ENCODE measurements at regions not wholly inside any gene's neighbourhood (a gene's known extent, or its start where the extent isn't known, plus 50 kb on each side); places are given as distances from the start of the nearest gene placed in this dataset.

- ATAC-seq: no peak
Measured at GRCh38 chr16:26295625-26296304, 604.0 kb downstream of the HS3ST4 start.

GRCh38 chr16:26301516-26301915 is 609.8 kb downstream of the HS3ST4 start:
- ATAC-seq: no peak

- no peak for ATAC-seq
Measured at GRCh38 chr16:26316683-26317464, 625.1 kb downstream of the HS3ST4 start.

DNA sequence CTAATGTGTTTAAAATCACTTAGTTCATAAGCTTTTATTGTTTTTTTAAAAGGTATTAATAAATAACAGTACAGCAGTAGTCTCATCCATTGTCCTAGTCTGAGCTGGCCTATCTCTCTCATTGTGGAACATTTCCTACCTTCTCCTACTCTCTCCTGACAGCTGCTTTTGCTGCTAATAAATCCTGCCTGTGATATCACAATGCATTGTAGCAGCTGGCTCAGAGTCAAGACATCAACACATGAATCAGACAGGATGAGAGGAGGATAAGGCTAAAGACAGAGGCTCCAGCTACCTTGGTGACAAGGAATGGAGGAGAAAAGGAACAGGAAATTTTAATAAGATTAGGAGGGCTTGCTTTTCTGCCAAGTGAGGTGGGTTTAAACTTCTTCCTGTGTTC is 626.1 kb downstream of the HS3ST4 start:
- ATAC-seq: no peak

DNA sequence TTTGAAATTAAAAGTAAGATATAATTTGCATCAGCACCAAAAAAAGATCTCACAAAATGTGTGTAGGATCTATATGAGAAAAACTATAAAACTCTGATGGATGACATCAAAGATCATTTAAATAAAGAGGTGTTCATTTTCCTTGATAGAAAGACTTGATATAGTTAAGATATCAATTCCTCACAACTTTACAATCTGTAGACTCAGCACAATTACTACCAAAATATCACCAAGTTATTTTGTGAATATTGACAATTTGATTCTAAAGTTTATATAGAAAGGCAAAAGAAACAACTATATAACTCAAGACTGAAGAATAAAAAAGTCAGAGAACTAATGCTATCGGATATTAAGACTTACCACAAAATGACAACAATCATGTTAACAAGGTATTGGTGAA is 638.9 kb downstream of the HS3ST4 start:
- ATAC-seq: no peak

- ATAC-seq: no peak
Measured at GRCh38 chr16:26334218-26335111, 642.7 kb downstream of the HS3ST4 start.

DNA sequence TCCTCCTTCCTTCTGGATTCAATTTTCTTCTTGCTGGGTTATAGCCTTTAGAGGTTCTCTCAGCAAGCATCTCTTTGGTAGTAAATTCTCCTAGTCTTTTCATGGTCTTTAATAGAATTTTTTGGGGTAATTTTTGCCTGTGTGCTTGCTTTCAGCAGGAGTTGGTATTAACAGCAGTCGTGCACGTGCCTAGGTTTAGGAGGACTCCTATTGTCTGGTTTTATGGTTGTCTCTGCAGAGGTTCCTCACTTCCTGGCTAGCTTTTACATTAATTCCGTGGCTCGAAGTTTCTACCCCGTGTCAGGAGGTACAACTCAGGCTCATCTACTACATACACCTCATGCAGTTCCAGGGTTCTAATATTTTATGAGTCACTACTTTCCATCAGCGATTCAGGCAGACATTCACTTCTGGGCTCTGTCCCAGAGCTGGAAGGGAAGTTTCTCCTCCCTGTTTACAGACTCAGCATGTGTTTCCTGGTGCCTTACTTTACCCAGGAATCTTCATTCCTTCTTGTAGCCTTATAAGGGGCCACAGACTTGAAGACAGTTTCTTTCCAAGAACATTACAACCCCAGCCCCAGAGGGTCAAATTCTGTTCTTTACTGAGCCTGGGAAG is 643.6 kb downstream of the HS3ST4 start:
- no peak for ATAC-seq

- no peak for ATAC-seq
Measured at GRCh38 chr16:26342621-26343020, 650.9 kb downstream of the HS3ST4 start.

GRCh38 chr16:26344240-26344776 is 652.5 kb downstream of the HS3ST4 start:
- no peak for ATAC-seq

GRCh38 chr16:26344976-26345375 is 653.2 kb downstream of the HS3ST4 start:
- no peak for ATAC-seq

GRCh38 chr16:26345966-26346365 is 654.2 kb downstream of the HS3ST4 start:
- ATAC-seq: no peak

DNA sequence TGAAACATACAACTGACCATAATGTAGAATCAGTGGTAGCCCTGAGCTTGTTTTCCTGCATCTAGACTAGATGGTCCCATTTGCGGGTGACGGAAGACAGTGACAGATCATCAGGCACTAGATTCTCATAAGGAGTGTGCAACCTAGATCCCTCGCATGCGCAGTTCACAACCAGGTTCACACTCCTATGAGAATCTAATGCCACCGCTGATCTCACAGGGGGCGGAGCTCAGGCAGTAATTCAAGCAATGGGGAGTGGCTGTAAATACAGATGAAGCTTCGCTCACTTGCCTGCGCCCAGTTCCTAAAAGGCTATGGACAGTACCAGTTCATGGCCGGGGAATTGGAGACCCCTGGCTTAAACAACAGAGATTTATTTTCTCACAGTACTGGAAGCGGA is 656.3 kb downstream of the HS3ST4 start:
- ATAC-seq: no peak

- ATAC-seq: no peak
Measured at GRCh38 chr16:26360867-26361266, 669.1 kb downstream of the HS3ST4 start.

GRCh38 chr16:26363581-26363980 is 671.8 kb downstream of the HS3ST4 start:
- no peak for ATAC-seq

GRCh38 chr16:26365161-26365940 is 673.6 kb downstream of the HS3ST4 start:
- ATAC-seq: no peak

DNA sequence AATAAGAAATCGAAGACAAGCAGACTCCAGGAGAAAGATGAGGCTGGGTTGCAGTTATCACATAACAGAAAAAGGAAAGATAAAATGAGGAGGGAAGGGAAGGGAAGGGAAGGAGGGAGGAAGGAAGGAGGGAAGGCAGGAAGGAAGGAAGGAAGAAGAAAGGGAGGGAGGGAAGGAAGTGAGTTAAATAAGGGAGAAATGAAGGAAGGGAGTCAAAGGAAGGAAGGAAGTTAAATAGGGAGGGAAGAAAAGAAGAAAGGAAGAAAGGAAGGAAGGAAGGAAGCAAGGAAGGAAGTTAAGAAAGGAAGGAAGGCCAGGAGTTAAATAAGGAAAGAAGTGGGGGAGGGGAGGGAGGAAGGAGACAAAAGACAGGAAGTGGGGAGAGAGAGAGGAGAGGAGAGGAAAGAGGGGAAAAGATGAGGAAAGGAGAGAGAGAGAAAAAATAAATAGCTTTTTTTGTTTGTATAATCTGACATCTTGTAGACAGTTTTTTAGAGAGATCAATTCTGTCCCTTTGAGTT is 679.6 kb downstream of the HS3ST4 start:
- no peak for ATAC-seq

DNA sequence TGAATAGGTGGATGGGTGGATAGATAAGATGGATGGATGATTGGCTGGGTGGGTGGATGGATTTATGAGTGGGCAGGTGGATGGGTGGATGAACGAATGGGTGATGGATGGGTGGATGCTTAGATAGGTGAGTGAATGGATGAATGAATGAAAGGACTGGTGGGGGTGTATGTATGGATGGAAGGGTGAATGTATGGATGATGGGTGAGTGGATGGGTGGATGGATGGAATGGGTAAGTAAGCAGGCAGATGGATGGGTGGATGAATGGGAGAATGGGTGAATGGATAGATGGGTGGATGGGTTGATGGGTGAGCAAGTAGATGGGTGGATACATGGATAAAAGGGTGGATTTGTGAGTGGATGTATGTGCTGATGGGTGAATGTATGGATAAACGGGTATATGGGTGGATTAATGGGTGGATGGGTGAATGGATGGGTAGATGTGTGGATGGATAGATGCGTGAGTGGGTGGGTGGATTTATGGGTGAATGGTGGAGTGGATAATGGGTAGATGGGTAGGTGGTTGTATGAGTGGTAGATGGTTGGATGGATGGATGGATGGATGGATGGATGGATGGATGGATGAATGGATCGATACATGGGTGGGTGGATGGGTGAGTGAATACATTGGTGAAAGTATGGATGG is 682.6 kb downstream of the HS3ST4 start:
- ATAC-seq: no peak

DNA sequence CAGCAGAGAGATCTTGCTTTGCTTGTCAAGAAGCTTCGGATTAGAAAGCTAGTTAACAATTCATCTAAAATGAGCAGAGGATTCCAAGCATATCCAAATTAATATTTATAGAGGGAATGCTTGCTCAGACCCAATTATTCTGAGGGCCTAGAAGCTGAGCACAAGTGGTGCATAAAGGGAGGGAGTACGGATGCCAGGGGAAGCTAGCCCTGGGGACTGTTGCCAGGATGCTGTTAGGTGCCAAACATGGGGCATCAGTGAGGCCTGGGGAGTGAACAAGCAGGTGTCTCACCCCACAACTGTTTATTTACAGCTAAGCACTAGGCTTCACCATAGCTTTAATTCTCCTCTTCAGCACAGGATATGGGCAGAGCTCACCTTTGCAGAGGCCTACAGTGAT is 684.1 kb upstream of the C16orf82 start:
- ATAC-seq: no peak

DNA sequence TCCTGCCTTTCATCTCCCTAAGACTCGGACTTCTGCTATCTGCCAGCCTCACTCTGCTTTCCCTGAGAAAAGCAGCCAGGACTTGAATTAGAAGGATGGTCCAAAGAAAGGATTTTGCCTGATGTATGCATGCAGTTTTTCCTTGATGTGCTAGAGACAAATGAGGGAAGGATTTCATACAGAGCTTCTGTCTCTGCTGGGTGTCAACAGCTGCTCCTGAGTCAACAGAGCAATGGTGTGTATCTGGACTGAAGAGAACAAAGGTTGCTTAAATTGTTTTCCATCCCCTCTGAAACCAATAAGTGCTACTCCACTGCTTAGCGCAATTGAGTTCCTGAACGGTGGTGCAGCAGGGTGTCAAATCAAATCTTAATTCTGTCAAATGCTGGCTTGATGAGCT is 680.6 kb upstream of the C16orf82 start:
- no peak for ATAC-seq

DNA sequence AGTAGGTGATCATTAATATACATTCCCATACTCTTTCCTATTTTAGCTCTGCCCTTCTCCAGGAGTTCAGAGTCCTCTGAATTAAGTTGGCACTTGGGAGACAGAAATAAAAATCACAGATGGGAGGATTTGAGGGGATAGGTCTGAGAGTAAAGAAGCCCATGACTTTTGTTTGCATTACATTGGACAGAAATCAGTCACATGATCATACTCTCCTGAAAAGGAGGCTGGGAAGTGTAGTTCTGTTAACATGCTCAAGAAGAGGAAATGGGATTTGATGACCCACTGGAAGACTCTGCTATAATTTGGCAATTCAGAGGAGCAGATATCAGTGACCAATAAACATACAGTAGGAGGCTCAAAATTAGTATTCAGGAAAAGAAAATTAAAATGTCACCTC is 674.9 kb upstream of the C16orf82 start:
- ATAC-seq: no peak

DNA sequence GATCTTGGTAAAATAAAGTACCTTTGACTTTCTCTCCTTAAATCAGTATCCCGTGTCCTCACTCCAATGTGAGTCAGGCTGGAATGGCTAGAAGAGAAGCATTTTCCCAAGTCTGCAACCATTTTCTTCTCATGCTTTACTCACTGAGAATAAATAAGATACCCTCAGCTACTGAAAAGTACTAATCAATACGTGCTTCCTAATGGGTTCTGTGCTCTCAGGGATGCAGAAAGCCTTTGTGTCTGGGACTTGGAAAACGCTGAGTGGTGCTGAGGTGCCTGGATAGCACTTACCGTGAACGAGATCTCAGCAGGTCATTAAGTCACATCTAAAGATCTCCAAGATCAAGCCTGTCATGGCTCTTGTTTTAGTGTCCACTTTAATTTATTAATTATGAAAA is 672.3 kb upstream of the C16orf82 start:
- no peak for ATAC-seq
